Fibroblast of lung (primary cell): ENCODE measurements at regions not wholly inside any gene's neighbourhood (a gene's known extent, or its start where the extent isn't known, plus 50 kb on each side); places are given as distances from the start of the nearest gene placed in this dataset.

Experiments
- EZH2 ChIP-seq: IDR thresholded peaks from 2 replicates; pipeline ENCODE4 v1.5.1; 2012; ENCODE audit warnings: low read length, control low read depth, mild to moderate bottlenecking; ENCODE audit errors: missing control alignments
- TF ChIP-seq, protein P1 (sequence below), 2 donors: IDR thresholded peaks in 1 of 2; conservative IDR thresholded peaks in 1 of 2; 1 replicate in 1 of 2; 2 replicates in 1 of 2; pipeline ENCODE4 v1.5.1; 2011 to 2012; ENCODE audit warnings: low read length in 2 of 2, control low read depth in 1 of 2, inconsistent platforms in 1 of 2, low read depth in 1 of 2, mild to moderate bottlenecking in 1 of 2

DNA sequence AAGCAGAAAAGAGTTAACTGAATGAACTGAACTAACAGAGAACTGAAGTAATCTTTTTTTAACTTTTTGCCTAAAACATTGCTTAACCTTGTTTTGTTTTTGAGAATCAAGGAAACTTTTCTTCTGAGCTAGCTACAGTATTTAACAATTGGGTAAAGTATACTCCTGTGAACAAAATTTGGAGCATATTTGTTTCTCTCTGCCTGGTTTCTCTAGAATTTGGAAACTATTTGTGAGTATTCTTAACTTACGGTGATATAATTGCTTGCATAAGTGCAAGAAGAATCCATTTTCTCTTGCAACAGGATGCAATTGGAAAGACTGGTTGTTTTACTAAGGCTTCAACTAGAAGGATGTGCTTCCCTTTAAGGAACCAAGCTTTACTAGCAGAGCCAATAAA is 65.9 kb upstream of the FAM98A start:
- TF ChIP-seq, protein P1, sequence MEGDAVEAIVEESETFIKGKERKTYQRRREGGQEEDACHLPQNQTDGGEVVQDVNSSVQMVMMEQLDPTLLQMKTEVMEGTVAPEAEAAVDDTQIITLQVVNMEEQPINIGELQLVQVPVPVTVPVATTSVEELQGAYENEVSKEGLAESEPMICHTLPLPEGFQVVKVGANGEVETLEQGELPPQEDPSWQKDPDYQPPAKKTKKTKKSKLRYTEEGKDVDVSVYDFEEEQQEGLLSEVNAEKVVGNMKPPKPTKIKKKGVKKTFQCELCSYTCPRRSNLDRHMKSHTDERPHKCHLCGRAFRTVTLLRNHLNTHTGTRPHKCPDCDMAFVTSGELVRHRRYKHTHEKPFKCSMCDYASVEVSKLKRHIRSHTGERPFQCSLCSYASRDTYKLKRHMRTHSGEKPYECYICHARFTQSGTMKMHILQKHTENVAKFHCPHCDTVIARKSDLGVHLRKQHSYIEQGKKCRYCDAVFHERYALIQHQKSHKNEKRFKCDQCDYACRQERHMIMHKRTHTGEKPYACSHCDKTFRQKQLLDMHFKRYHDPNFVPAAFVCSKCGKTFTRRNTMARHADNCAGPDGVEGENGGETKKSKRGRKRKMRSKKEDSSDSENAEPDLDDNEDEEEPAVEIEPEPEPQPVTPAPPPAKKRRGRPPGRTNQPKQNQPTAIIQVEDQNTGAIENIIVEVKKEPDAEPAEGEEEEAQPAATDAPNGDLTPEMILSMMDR (conservative IDR thresholded peaks at IDR 0.05 in 1 of 2, IDR thresholded peaks at IDR 0.05 in 1 of 2; ENCODE audit: low read depth in 1 of 2, low read length in 2 of 2), result no peak
- TF ChIP-seq EZH2, result no peak
